ENCODE measurements at regions not wholly inside any gene's neighbourhood (a gene's known extent, or its start where the extent isn't known, plus 50 kb on each side); places are given as distances from the start of the nearest gene placed in this dataset.

- TF ChIP-seq CTCF (conservative IDR thresholded peaks at IDR 0.05; ENCODE audit: low read length) (no peak), EZH2phosphoT487 (IDR thresholded peaks at IDR 0.05; ENCODE audit: borderline replicate concordance) (no peak)
Observed at GRCh38 chr18:30132959-30133358, 909.6 kb downstream of the DSC3 start.
